ENCODE measurements at regions not wholly inside any gene's neighbourhood (a gene's known extent, or its start where the extent isn't known, plus 50 kb on each side); places are given as distances from the start of the nearest gene placed in this dataset.

DNA sequence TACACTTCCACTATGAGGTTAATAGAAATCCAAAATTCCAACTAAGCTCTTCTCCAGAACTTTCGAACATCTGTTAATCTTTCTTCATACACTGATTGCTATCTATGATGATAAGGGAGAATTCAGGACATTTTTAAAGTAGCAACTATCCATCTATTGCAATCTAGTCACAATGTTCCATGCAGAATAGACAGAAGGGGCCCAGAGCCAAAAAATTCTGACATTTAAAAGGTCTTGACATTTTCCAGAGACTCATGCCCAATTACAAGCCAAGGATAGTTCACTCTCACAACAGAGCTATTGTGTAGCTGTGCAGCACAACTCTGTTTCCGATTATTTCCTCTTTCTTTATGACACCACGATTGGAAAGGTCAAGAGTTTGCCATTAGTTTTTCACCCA, 999.7 kb upstream of the ALCAM start:
- TF ChIP-seq, protein P1, sequence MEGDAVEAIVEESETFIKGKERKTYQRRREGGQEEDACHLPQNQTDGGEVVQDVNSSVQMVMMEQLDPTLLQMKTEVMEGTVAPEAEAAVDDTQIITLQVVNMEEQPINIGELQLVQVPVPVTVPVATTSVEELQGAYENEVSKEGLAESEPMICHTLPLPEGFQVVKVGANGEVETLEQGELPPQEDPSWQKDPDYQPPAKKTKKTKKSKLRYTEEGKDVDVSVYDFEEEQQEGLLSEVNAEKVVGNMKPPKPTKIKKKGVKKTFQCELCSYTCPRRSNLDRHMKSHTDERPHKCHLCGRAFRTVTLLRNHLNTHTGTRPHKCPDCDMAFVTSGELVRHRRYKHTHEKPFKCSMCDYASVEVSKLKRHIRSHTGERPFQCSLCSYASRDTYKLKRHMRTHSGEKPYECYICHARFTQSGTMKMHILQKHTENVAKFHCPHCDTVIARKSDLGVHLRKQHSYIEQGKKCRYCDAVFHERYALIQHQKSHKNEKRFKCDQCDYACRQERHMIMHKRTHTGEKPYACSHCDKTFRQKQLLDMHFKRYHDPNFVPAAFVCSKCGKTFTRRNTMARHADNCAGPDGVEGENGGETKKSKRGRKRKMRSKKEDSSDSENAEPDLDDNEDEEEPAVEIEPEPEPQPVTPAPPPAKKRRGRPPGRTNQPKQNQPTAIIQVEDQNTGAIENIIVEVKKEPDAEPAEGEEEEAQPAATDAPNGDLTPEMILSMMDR (IDR thresholded peaks at IDR 0.05; ENCODE audit: low read length): no peak
- no peak for TF ChIP-seq EZH2phosphoT487 (IDR thresholded peaks at IDR 0.05; ENCODE audit: low read length)

Data from MM.1S (cell line).